ENCODE measurements at regions not wholly inside any gene's neighbourhood (a gene's known extent, or its start where the extent isn't known, plus 50 kb on each side); places are given as distances from the start of the nearest gene placed in this dataset.
A peak's percentile ranks its signal among the peaks of the same experiment; 100 is the strongest.
"Not testable (repeated sequence)": the region's sequence is repeated elsewhere in the genome, so short reads cannot be mapped to it uniquely, and the experiment has no call there.

DNA sequence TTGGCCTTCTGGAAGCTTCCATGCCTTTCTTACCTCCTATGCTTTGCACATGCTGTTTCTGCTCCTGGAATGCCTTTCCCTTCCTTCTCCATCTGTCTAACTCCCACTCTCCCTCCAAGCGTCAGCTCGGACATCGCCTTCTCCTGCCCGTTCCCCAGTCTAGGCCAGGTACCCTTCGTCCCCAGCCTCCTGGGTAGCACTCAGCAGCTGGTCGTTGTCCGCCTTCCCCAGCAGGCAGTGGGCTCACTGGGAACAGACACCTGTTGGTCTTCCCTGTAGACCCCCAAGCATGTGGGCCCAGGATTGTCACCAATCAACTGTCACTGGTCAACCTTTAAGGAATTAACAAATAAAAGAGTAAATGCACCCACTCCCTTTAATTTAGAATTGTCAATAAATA lies 202.2 kb downstream of the RGS3 start:
- no peak for DNase-seq

DNA sequence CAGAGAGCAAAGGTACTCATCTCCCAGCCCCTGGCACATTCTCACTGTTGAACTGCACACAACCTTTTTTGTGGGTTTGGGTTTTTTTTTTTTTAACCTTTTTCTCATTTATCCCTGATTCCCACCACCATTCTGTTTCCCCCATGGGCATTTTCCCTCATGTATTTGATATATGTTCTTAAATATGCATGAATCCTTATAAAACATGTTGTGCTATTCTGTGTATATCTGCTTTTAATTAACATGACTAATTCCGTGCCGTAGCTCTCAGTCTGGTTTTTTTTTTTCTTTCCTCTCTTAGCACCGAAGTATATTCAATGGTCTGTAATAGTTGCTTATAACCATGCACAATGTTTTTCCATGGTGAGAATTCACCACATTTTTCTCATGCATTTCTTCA lies 204.5 kb downstream of the RGS3 start:
- no peak for DNase-seq

DNA sequence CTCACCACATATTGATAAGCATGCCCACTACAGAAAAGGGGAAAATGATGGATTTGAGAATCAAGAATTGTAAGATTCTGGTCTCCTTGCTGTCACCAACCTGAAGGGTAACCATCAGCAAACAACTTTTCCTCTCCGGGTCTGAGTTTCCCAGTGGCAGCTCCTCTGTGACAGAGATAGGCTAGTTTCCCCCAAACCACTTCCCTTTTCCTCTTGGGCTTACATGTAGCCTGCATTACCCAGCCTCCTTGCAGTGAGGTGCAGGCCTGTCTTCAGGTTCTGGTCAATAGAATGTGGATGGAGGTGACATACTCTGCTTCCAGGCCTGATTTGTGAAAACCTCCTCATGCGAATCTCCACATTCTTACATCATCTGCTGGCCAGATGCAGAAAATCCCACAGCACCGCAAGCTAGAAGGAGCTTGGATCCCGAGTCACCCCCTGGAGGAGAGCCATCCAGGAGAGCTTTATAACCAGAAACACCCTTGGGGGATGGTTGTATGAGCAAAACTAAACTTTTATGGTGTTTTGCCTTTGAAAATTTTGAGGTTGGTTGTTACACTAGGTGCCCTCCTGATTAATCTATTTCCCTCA lies 206.1 kb downstream of the RGS3 start:
- DNase-seq: no peak

DNA sequence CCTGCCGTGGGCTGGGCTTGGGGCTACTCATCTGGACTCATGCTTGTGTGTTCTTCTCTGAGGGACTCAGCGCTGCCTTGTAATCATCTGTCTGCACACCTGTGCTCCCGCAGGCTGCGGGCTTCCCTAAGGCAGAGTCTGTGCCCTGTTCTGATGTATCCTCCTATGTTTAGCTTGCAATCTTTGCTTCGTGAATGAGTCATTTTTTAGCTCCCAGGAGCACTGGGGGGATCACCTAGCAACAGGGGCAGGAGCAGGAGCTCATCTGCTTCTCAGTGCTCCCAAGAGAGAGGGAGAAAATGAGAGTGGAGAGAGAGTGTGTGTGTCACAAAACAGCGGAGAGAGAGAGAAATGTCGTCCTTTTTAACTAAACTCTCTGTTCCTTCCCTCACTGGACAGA lies 202.4 kb upstream of the ZNF618 start:
- no peak for DNase-seq

DNA sequence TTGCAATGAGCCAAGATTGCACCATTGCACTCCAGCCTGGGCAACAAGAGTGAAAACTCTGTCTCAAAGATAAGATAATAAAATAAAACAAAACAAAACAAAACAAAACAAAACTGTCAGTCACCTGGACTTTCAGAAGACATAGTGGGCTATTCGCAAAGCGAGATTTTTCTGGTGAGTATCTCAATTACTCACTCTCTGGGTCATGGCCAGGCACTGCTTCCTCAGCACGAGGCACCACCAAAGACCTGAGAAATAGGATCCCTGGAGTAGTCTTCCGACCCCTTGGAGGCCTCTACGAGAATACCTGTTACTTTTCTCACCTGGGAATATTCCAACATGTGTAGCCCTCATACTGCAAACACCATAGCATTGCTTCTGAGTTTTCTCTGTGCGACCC lies 201.7 kb upstream of the ZNF618 start:
- DNase-seq: no peak

DNA sequence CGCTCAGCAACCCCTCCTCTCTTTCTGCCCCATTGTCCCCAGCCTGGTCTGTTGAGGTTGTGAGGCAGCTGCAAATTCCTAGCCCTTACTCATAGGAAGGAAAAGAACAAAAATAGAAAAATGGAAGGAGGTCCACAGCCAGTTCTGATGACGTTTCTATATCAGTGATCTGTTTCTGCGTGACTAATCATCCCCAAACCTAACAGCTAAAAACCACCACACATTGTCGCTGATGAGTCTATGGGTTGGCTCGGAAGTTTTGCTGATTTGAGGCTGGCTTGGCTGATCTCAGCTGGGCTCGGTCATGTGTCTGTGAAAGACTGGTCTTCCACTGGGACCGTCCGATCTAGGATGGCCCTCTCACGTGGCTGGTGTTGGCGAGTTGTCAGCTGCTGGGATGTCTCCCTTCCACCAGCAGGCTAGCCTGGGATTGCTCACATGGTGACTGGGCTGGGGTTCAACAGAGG lies 200.6 kb upstream of the ZNF618 start:
- DNase-seq: no peak

DNA sequence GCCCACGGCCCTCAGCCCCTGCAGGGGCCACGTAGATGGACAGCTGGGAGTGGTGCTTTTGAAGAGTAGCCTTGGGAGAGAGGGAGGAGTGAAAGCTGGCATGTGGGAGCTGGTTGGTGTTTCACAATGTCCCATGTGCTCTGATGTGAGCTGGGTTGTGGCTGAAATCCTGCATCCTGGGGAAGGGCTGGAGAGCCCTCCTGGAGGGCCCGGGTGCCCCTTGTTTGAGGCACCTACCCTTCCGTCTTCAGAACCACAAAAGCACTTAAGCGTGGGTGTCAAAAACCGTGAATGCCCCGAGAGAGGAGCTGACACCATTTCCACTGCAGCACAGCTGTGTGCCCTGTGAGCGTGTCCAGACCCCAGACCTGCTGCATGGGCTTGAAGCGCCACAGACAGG lies 199.1 kb upstream of the ZNF618 start:
- no peak for DNase-seq

DNA sequence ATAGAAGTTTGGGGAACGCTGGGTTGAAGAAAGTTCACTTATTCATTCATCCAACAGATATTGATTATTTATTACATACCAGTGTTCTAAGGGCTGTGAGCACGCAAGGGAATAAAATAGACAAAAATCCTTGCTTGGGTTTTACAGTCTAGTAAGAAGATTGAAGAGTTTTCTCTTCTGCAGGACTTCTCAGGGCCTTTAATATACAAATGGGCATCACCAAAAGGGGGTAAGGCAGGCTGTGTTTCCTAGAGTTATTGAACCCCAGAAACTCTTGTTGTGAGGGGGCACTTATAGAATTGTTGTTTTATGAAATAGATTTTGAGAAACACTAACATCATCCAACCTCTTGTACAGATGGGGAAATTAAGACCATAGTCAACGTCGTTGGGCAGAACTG lies 198.5 kb upstream of the ZNF618 start:
- no peak for DNase-seq

DNA sequence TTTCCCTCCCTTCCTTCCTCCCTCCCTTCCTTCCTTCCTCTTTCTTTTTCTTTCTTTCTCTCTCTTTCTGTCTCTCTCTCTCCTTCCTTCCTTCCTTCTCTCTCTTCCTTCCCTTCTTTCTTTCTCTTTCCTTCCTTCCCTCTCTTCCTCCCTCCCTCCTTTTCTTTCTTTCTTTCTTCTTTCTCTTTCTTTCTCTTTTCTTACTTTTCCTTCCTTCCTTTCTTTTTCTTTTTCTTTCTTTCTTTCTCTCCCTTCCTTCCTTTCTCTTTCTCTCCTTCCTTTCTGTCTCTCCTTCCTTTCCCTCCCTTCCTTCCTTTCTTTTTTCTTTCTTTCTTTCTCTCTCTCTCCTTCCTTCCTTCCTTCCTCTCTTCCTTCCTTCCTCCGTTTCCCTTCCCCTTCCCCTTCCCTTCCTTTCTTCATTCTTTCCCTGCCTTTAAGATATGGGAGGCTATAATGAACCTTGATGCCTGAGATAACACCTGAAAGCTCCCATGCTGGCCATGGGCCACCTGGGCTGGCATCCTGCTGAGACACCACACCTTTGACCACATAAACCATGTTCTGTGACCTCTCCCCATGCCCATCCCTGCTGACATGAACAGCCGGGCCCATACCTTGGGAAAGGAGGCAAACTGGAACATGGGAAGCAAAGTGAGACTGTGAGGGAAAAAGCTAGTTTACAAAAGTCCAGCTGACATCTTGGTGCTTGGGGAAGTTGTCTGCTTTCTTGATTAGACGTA lies 197.8 kb upstream of the ZNF618 start:
- DNase-seq: no peak

DNA sequence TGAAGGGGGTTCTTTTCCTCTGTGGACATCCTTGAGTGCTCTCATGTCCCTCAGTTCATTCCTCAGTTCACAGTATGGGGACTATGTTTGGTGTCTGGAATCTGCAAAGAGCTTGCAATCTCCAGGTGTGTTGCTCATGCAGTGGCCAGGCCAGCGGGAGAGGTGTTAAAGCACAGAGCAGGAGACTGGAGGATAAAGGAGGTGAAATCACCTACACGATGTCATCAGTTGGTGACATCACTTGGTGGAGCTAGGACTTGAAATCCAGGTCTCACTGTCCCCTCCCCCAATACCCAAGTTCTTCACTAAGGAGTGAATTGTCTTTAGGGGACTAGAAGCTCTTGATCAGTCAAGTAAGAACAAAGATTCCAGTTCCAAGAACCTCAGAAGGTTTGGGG lies 197.3 kb upstream of the ZNF618 start:
- no peak for DNase-seq

DNA sequence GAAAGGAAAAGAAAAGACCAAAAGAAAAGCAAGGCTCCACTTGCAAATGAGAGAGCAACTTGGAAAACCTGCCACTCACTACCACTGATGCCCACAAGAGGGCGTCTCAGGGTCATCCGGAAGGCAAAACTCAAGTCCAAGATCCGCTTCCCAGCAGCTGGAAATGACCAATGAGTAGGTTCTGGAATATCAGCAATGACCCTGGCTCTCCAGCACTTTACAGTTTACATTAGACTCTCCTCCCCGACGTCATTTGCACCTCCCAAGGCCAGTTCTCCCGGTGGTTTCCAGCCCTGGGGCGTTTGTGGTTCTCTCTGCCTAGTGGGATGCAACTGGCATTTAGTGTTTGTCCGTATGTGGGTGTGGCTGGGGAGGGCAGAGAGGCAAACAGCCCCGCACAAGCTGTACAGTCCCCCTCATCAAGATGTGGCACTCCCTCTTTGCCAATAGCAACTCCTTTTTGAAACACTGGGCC lies 193.8 kb upstream of the ZNF618 start:
- DNase-seq: peak; percentile 59

DNA sequence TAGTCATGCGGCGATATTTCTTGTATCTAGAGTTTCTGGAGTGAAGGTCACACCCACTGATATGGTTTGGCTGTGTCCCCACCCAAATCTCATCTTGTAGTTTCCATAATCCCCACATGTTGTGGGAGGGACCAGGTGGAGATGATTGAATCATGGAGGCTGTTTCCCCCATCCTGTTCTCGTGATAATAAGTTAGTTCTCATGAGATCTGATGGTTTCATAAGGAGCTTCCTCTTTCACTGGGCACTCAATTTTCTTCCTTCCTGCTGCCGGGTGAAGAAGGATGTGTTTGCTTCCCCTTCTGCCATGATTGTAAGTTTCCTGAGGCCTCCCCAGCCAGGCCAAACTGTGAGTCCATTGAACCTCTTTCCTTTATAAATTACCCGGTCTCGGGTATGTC lies 190.5 kb upstream of the ZNF618 start:
- DNase-seq: not testable (repeated sequence)

DNA sequence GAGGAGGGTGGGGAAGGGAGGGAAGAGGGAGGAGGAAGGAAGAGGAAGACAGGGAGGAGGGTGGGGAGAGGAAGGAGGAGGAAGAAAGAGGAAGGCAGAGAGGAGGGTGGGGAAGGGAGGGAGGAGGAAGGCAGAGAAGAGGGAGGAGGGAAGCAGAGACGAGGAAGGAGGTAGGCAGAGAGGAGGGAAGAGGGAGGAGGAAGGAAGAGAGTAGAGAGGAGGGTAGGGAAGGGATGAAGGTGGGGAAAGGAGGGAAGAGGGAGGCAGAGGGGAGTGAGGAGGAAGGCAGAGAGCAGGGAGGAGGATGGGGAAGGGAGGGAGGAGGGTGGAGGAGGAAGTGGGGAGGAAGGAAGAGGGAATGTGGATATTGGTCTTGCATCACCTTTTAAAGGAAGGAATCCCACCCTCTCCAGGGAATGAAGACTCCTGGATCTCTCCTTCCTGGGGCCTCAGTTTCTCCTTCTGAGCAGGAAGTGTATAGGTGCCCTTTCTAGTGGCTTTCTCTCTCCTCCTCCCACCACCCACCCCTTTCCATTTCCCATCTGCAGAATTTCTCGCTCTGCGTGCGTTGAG lies 188.9 kb upstream of the ZNF618 start:
- no peak for DNase-seq

DNA sequence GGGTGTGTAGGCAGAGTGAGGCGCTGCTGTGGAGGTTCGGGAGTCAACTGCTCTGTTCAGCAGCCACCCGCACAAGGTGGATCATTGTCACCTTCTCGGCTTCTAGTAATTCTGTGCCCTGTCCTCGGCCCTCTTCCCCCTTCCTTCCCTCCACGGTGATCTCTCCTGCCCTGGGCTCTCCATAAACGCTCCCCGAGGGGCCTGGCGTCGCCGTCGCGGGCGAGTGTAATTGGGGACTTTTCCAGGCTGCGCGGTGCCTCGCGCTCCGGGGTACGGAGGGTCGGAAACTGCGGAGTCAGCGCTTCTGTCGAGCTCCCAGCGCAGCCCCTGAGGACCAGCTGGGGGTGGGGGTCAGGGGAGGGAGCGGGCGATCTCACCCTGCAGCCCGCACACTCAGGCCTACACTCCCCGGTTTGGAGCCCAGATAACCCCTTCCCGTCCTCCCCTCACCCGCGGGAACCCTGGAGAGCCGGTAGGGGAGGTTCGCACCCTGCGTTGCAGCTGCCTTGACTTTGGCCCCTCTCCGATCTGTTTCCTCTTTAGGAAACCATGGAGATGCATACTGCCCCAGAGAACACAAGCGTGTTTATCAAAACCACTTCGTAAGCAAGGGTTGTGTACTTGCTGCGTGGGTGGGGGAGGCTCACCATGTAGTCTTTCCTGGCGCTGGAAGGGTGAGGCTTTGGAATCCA lies 188.3 kb upstream of the ZNF618 start:
- peak; percentile 13 for DNase-seq

DNA sequence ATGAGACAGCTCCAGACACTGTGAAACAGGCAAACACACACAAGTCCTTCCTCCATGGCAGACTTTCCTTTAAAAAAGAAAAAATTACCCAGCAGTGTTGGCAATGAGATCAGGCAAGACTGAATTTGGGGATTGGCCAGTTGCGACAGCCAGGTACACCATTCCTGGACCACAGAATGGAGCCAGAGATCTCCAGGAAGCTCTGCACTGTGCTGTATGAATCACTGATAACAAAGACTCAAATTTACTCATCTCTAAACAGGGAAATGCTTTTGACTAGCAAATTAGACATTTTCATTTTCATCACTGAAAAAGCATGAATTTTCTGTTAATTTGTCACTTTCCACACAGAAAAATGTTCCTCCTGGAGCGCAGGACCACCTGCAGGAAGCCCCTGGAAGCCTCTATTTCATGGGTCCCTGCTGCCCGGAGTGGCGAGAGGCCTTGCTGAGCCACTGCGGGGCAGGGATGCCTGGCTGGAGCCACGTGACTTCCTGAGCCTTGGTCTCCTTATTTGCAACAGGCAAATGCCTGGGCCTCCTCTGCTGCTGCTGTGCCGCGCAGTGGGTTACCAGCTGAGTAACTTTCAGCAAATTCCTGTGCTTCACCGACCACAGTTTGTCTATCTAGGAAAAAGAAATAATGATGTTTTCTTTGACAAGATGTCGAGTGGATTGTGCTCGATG lies 185.9 kb upstream of the ZNF618 start:
- DNase-seq: no peak

DNA sequence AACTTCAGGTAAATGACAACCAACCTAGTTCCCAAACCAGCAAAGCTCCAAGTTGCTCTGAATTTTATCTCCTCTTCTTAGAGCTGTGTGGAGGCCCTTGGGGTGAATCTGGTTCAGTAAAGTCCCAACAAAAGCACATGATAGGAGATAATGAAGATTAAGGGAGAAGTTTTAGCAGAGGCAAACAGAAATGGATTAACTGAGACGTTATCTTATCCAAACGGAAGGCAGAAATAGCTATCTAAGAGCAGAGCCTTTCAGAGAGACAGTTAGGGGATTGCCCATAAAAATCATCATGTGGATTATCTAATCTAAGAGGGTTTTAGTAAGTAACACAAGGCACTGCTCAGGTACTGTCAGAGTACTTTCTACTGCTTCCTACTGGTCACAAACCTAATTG lies 183.9 kb upstream of the ZNF618 start:
- no peak for DNase-seq

DNA sequence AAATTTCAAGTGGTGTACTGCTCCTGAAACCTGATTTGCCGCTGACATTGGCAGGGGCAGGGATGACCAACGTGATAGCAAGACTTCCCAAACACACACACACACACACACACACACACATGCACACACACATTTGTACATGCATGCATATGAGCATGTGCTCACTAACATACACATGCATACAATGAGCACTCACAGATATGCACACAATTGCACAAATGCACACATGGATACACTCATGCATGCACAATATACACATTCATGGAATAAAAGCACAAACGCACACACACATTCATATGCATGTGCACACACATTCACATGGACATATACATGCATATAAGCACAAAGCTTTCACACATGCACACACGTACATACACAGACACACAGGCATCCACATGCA lies 181.2 kb upstream of the ZNF618 start:
- no peak for DNase-seq

DNA sequence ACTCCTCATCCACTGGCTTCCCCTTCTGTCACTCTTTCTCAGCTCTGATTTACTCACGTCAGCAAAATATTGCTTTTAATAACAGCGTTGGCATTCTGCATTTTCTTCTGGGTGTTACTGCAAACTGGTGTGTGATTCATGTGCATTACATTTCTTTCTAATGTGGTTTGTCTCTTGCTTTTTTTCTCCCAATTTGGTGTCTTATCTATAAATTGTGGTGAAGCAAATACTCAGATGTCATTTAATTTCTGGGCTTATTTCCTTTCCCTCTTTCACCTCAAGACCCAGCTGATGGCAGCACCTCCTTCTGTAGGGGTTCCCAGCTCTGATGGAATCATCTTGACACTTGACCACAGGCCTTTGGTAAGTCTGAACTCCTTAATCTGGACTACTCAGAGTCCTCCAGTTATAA lies 180.7 kb upstream of the ZNF618 start:
- DNase-seq: no peak

DNA sequence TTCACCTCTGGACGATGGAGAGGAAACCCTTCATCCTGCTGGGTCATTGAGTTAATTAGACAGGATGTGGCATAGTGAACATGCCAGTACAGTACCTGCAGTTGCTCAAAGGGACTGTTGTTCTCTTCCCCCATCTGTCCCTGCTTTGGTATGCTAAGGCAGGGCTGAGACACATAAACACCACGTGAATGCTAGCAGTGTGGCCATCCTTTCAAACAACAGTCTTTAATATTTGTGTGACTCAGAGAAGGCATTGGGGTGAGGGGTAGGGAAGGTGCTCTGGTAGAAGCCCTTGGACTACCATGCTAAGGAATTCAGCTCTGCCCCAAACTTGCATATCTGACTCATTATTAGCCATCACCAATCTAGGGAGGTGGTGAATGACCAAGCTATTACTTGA lies 180.2 kb upstream of the ZNF618 start:
- DNase-seq: no peak

DNA sequence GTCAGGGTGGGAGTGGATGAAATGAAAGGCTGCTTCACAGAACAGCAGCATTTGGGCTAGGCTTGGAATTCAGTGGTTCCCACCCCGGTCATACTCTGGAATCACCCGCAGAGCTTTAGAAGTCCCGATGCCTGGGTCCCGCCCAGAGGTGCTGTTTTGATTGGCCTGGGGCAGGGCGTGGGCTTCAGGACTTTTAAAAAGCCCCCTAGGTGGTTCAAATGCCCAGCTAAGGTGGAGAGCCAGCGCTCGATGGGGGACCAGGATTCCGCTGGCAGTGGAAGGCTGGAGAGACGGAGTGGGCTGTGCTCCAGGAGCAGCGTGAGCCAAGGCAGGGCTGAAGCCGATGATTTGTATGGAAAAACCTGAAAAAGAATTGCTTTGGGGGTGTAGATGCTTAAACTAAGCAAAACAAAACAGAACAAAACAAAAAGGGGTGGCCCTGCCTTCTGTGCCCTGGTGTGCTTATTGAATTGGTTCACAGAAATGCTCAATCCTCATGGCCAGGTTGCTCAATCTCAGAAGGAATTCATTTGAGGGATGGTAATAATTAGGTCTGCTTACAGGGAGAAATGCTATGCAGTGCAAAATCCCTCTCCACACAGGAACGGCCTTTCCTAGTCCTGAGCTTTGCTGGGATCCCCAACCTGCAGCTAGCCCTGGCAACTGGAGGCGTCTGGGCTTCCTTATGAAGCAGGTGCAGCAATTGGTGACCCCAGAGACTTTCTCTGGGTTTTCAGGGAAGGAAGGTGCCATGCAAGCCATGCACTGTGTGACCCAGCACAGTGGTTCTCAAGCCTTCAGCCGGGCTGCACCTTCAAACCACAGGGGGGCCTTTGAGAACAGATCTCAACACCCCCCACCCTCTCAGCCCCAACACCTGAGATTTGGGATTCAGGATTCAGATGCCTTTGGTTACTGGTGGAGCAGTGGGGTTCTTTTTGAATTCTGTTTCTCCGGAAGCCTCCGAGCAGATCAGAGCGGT lies 174.0 kb upstream of the ZNF618 start:
- no peak for DNase-seq

DNA sequence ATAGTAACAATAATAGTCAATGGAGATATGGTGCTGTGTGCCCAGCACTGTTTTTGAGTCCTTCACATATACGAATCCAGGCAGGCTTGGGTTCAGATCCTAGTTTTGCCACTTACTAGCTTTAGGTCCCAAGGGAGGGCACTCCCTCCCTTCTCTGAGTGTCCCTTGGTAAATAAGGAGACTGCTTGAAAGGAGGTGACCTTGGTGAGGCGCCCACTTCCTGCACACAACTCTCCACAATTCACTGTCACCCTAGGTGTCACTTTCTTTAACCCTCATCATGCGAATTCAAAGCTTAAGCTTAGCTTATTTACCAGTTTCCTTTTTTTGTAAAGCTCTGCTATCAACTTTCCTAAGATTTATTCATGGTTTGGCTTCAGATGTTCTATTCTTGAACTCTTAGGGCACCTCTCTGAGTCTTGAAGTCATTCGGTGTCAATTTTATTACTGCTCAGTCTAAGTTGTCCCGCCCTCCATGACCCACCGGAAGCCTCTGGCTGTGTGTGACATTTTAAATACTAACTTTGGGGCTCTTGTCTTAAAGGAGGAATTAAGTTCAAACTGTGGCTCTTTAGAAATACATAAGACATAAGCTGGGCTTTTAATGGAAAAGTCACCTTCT lies 170.7 kb upstream of the ZNF618 start:
- no peak for DNase-seq

All from NCI-H345 (cell line).